ENCODE measurements at regions not wholly inside any gene's neighbourhood (a gene's known extent, or its start where the extent isn't known, plus 50 kb on each side); places are given as distances from the start of the nearest gene placed in this dataset.

DNA sequence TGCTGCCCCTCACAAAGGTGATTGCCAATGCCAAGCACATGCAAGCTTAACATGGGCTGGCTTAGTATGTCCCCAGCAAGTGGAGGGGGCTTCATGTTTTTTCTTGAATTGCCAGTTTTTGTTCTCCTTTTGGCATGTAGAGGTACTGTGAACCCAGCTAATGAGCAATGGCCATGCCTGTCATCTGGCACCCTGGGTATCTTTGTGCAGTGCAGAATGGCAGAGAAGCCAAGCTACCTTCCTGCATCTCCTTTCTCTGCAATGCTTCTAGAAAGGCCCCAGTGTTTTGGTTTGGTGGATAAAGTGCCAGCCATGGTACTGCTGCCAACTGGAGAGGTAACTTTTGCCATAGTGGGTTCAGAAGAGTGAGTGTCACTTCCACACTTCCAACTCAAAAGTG is 576.9 kb downstream of the CMPK2 start:
- Mint-ChIP-seq H3K27me3 (ENCODE audit: low read depth) (no peaks in the 10 kb centered on the region), H3K9me3 (peaks cover 9% of the 10 kb centered on the region), H3K36me3 (ENCODE audit: low read depth) (no peaks in the 10 kb centered on the region), H3K4me1 (ENCODE audit: low read depth) (no peaks in the 10 kb centered on the region), H3K4me3 (no peak overlapping the region), H3K27ac (no peak overlapping the region)

DNA sequence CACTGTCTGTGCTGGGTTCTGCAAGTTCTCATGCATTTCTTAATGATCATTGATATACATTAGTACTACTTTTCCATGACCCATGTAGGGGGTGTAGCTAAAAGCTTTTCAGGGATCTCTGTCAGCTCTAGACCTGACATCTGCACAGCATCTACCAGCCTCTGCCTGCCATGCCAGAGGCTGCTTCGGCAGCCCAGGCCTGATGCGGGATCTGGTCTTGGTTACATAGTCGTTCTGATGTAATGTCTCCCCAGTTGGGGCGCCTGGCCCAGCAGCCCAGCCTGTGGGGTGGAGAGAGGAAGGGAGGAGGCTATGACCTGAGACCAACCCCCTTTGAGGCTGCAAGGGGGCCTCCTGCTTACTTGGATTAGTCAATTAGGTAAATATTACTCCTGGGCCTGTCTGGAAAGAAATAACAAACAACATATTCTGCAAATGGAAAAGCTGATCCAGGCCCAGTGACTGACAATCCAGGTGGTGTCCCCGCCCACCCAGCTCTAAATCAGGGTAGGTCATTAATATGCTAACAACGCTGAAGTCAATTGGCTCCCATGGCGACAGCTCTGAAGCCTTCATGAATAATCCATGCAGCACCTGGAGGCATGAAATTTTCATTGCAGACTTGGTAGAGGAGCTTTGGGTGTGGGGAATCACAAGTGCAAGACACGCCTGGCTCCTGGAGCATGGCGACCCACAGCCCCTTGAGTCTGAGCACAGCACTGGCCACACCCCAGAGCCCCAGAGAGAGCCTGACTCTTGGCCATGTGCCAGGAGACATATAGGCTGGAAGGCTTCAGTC is 575.3 kb downstream of the CMPK2 start:
- Mint-ChIP-seq H3K9me3 (peaks cover 9% of the 10 kb centered on the region), H3K27me3 (ENCODE audit: low read depth) (no peaks in the 10 kb centered on the region), H3K27ac (no peak overlapping the region), H3K4me3 (no peak overlapping the region), H3K4me1 (ENCODE audit: low read depth) (no peaks in the 10 kb centered on the region), H3K36me3 (ENCODE audit: low read depth) (no peaks in the 10 kb centered on the region)

DNA sequence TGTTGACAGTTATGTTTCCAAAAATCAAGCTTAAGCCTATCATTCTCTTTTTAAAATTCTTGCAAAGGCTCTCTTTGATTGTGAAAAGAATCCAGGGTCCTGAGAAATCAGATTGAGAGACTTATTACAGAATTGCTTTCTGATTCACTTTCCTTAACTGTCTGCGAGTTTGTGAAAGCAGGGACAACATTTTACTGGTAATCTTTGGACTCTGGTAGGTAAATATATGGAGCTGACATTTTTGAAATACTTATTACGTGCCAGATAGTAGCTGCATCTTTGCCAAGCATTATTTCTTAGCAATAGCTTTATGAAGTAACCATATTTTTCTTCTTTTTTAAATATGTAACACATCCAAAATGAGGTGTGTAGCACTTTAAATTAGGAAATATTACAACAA is 570.9 kb downstream of the CMPK2 start:
- Mint-ChIP-seq H3K4me1 (ENCODE audit: low read depth) (no peaks in the 10 kb centered on the region), H3K27ac (no peak overlapping the region), H3K36me3 (ENCODE audit: low read depth) (no peaks in the 10 kb centered on the region), H3K4me3 (no peak overlapping the region), H3K27me3 (ENCODE audit: low read depth) (no peaks in the 10 kb centered on the region), H3K9me3 (peaks cover 9% of the 10 kb centered on the region)

DNA sequence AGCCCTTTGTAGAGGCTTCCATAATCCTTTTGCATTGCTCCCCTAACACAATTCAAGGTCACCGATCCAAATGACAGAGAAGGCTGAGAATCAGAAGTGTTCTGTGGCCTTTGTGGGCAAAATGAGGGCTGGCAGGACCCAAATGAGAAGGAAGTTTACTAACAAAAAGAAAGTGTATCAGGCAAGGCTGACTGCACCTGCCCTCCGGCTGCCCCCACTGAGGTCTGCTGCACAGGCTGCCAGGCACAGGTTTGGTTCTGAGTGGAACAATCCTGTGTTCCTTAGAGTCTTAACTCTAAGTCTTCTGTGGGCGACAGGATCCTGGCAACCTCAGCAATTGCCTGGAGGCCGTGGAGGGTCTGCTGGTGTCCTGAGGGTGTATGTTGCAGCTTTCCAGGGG is 568.5 kb downstream of the CMPK2 start:
- Mint-ChIP-seq H3K27me3 (ENCODE audit: low read depth) (no peaks in the 10 kb centered on the region), H3K9me3 (peaks cover under 1% of the 10 kb centered on the region), H3K4me3 (no peak overlapping the region)

DNA sequence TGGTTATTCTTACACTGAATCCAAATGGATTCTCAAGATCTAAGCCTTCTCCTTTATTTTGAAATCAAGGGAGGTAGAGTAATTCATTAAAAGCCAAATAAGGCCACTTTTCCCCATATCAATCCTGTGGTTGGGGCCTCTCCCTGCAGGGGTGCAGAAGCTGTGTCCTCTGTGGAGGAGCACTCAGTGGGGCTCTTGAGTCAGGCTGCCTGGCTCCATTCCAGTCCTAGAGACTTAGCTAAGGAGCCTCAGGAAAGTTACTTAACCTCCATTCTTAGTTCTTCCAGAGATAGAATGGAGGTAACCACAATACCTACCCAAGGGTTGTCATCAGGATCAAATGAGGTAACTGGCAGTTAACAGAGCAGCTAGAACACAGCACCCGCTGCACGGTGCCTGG is 564.3 kb downstream of the CMPK2 start:
- no peaks in the 10 kb centered on the region for H3K36me3 Mint-ChIP-seq (ENCODE audit: low read depth)
- no peaks in the 10 kb centered on the region for H3K27me3 Mint-ChIP-seq (ENCODE audit: low read depth)
- H3K4me1 Mint-ChIP-seq (ENCODE audit: low read depth), result no peaks in the 10 kb centered on the region
- no peak overlapping the region for H3K4me3 Mint-ChIP-seq
- no peak overlapping the region for H3K27ac Mint-ChIP-seq
- H3K9me3 Mint-ChIP-seq, result peaks cover 2% of the 10 kb centered on the region

More for the DNA sequence above, 568.5 kb downstream of the CMPK2 start:
- Mint-ChIP-seq H3K4me1 (ENCODE audit: low read depth) (no peaks in the 10 kb centered on the region), H3K36me3 (ENCODE audit: low read depth) (no peaks in the 10 kb centered on the region), H3K27ac (no peak overlapping the region)

DNA sequence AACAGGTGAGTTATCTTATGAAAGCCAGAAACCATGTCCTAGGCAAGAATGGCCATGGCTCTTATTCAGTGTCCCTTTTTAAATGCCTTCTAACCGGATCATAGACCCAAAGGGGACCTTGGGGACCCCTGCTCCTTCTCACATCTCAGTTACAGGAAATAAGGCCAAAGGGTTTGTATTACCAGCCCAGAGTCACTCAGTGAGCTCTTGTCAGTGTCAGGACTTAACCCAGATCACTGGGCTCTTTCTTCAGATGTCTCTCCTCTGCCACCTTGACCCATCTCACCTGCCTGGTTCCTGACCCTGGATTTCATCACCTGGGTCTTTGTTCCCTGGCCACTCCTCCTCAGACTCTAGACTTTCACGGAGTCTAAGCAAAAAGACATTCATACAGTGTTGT is 556.7 kb downstream of the CMPK2 start:
- no peak overlapping the region for H3K27ac Mint-ChIP-seq
- no peak overlapping the region for H3K4me3 Mint-ChIP-seq
- no peaks in the 10 kb centered on the region for H3K36me3 Mint-ChIP-seq (ENCODE audit: low read depth)
- peaks cover 6% of the 10 kb centered on the region for H3K9me3 Mint-ChIP-seq
- no peaks in the 10 kb centered on the region for H3K4me1 Mint-ChIP-seq (ENCODE audit: low read depth)
- no peaks in the 10 kb centered on the region for H3K27me3 Mint-ChIP-seq (ENCODE audit: low read depth)

DNA sequence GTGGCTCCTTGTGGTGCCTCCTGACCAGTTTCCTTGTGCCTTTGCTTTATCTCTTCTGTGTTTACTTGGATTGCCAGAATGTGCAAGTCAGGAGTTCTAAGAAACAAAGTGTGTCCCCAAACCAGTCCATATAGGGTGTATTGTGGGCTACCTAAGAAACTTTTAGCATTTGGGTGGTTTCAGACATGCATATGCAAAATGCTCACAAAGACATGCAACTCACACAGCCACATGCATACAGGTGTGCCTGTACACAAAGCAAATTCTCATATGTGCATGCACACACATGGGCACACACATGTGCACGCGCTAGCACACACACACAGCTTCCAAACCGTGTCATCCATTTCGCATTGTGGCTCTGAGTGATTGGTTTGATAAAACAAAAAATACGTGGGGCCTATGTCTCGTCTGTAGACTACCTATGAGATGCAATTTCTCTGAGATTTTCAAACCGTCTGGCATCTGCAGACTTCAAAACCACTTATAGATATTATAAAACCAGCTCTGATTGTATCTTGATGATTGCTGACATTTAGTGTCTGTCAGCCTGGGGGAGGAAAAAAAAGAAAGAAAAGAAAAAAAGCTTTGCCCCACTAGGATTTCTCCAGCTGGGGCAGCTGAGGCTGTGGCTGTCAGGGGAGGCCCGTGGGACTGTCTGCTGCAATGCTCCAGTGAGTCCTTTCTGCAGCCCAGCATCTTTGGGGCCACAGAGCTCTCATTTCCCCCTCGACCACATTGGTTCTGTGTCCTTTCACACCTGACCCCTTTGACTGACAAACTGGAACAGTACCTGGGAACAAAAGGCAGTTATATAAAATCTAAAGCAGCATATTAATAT is 556.1 kb downstream of the CMPK2 start:
- peaks cover 6% of the 10 kb centered on the region for H3K9me3 Mint-ChIP-seq
- no peaks in the 10 kb centered on the region for H3K4me1 Mint-ChIP-seq (ENCODE audit: low read depth)
- H3K27ac Mint-ChIP-seq, result no peak overlapping the region
- no peaks in the 10 kb centered on the region for H3K27me3 Mint-ChIP-seq (ENCODE audit: low read depth)
- H3K36me3 Mint-ChIP-seq (ENCODE audit: low read depth), result no peaks in the 10 kb centered on the region
- no peak overlapping the region for H3K4me3 Mint-ChIP-seq

DNA sequence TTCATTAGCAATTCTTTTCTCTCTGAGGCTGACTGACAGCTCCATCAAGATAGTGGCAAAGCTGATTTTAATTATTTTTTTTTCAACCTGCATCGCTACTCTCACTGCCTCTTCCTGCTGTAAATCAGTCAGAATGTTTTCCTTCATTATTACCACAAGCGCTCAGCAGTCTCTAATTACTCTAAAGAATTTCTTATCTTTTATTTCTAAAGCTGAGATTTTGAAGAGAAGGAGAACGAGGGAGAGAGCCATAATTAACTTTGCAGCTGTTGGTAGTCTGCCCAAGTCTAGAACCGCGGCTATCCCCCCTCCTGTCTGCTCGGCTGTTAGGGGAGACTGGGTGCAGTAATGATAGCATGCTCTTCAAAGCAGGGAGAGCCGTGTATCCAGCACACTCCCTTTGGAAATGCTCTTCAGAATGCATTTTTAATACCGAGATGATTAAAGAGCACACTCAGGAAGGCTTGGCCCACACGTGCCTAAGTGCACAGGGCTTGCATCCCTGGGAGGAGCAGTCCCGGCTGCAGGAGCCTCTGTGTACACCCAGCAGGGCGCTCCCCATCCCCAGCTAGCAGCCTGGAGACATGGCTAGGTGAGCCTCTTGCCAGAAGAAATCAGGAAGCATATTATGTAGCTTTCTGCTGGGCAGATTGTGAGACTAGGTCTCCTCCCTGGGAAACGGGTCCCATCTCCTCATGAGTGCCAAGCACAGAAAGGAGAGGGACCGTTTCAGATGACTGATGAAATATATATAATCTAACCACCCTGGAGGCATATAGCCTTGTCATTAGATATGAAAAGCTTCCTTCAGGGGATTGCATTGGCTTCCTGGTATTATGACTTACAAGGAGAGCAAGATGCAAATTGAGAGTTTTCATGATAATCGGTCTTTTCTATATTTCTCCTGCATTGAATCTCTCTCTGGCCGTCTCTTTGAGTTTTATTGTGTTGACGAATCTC is 555.2 kb downstream of the CMPK2 start:
- Mint-ChIP-seq H3K27ac (no peak overlapping the region), H3K4me1 (ENCODE audit: low read depth) (no peaks in the 10 kb centered on the region), H3K9me3 (peaks cover 6% of the 10 kb centered on the region)

DNA sequence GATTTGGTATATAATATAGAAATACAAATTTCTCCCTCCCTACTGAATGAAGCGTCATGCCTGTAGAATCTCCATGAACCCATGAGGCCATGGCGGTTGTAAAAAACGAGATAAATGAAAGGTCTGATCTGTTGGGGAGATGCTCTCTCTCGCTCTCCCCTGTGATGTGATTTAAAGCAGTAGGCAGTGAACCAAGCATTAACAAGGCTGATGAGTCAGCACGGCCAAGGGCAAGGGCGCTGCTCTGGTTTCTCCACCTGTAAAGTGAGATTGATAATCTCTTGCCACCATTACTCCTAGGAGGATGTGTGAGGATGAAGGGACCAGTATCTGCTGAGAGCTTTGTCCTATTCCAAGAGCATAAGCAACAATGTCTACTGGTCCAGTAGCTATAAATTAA is 553.3 kb downstream of the CMPK2 start:
- no peaks in the 10 kb centered on the region for H3K27me3 Mint-ChIP-seq (ENCODE audit: low read depth)
- H3K9me3 Mint-ChIP-seq, result no peaks in the 10 kb centered on the region
- H3K36me3 Mint-ChIP-seq (ENCODE audit: low read depth), result no peaks in the 10 kb centered on the region
- no peak overlapping the region for H3K4me3 Mint-ChIP-seq
- H3K27ac Mint-ChIP-seq, result no peak overlapping the region
- H3K4me1 Mint-ChIP-seq (ENCODE audit: low read depth), result no peaks in the 10 kb centered on the region

More for the DNA sequence above, 555.2 kb downstream of the CMPK2 start:
- Mint-ChIP-seq H3K4me3 (no peak overlapping the region), H3K36me3 (ENCODE audit: low read depth) (no peaks in the 10 kb centered on the region), H3K27me3 (ENCODE audit: low read depth) (no peaks in the 10 kb centered on the region)

DNA sequence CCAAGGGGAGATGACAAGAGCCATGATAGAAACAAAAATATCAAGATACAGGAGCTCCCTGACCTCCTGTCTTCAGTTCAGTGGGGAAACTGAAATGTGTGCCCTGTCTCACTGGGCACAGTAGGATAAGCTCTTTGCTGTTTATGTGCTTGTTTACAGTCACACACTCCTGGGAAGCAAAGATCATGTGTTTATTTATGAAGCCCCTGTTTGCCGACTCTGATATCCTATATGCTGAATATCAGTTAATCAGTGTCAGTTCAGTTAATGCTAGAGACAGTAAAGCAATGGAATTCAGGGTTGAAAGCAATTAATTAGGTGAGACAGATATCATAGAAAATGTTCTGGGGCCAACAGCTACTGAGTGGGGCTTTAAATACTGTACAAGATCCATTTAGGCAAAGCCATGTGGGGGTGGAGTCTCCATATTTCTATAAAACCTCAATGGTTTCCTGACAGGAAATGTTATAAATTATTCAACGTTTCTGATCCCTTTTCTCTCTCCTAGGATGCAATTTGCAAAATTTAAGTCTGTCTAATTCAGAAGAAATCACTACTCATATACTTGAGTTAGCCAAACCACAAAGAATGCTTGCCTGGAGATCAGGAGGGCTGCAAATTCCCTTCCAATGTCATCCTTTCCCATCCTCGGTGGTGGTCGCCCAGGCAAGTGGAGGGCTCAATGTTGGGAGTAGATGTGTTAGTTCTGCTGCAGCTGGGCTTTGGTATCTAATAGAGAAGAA is 551.3 kb downstream of the CMPK2 start:
- no peaks in the 10 kb centered on the region for H3K36me3 Mint-ChIP-seq (ENCODE audit: low read depth)
- no peak overlapping the region for H3K27ac Mint-ChIP-seq
- no peak overlapping the region for H3K4me3 Mint-ChIP-seq
- no peaks in the 10 kb centered on the region for H3K4me1 Mint-ChIP-seq (ENCODE audit: low read depth)
- H3K9me3 Mint-ChIP-seq, result peaks cover 3% of the 10 kb centered on the region
- H3K27me3 Mint-ChIP-seq (ENCODE audit: low read depth), result no peaks in the 10 kb centered on the region

DNA sequence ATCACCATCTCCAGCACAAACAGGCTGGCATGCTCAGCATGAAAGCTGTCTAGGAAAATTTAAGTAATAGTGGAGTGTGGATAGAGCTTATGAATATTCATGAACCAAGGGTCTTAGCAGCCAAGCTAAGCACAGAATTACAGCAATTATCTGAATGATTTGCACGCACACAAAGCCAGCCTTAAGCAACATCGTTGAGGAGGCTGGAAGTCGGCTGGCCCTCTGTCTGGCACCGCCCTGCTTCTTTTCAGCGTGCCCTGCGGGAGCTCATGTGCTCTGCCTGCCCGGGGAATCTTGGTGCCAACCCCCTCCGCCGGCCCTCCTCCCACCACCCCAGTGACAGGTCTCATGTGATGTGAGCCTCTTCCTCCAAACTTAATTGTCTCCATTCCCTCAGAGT is 540.1 kb downstream of the CMPK2 start:
- Mint-ChIP-seq H3K36me3 (ENCODE audit: low read depth) (no peaks in the 10 kb centered on the region), H3K4me3 (no peak overlapping the region), H3K27me3 (ENCODE audit: low read depth) (no peaks in the 10 kb centered on the region), H3K9me3 (peaks cover 7% of the 10 kb centered on the region), H3K27ac (no peak overlapping the region), H3K4me1 (ENCODE audit: low read depth) (no peaks in the 10 kb centered on the region)

DNA sequence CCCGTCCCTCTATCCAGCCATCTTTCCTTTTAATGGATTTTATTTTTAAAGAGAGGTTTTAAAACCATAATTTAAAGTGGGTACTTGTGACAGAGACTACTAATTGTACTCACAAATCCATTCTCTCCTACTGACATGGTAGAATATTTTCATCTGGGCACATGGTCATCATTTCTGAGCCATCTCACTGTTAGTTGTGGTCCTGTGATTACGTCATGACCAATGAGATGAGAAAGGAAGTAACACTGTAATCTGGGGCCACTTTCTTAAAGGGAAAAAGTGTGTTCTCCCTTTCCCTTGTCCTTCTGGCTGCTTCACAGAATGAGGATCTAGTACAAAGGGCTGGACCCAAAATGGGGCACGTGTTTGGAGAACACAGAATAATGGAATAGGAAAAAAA is 538.7 kb downstream of the CMPK2 start:
- H3K27me3 Mint-ChIP-seq (ENCODE audit: low read depth), result no peaks in the 10 kb centered on the region
- H3K4me3 Mint-ChIP-seq, result no peak overlapping the region
- H3K36me3 Mint-ChIP-seq (ENCODE audit: low read depth), result no peaks in the 10 kb centered on the region
- no peak overlapping the region for H3K27ac Mint-ChIP-seq
- peaks cover 9% of the 10 kb centered on the region for H3K9me3 Mint-ChIP-seq
- H3K4me1 Mint-ChIP-seq (ENCODE audit: low read depth), result no peaks in the 10 kb centered on the region

DNA sequence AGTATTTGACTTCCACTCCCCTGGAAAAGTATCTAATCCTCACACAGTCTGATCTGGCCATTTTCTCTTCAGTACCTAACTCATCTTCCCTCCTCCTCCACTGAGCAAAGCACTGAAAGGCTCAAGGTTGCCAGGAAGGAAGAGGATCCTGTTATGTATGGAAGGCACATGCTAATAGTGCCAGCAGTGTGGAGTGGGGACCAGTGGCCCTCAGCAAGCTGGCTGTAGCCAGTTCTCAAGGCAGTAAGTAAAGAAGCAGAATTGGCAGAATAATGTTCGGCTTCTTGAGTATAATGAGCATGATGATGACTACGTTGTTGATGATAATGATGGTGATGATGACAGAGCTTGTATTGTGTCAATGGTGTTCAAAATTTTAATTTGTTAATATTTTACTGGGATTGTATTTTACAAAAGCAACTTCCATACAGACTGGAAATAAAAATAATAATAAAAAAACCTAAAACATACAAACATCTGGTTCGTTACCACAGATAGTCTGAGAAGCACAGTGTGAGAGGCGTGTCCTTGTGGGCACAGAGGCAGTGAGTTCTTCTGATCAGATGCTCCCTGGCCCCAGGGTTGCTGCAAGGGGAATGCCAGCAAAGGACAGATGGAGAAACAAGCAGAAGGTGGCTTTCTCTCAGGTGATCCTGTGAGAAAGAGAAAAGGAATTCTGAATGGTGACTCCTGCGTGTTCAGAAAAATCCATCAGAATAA is 528.8 kb downstream of the CMPK2 start:
- Mint-ChIP-seq H3K4me1 (ENCODE audit: low read depth) (no peaks in the 10 kb centered on the region), H3K27me3 (ENCODE audit: low read depth) (no peaks in the 10 kb centered on the region), H3K4me3 (no peak overlapping the region), H3K9me3 (no peaks in the 10 kb centered on the region), H3K36me3 (ENCODE audit: low read depth) (no peaks in the 10 kb centered on the region), H3K27ac (no peak overlapping the region)
